IMR-90 (cell line): ENCODE measurements at regions not wholly inside any gene's neighbourhood (a gene's known extent, or its start where the extent isn't known, plus 50 kb on each side); places are given as distances from the start of the nearest gene placed in this dataset.

Source experiments
- ATAC-seq: fragments of 200-7000 bp; cut with Tn5 transposase; 2 replicates; pipeline ENCODE4 v1.9.1; 2020; ENCODE audit warnings: low read depth, mild to moderate bottlenecking, moderate library complexity
- BruUV-seq: library from RNA; stranded (reverse); fragments of 400-500 nt; replicated peaks from 2 replicates; lab custom pipeline; 2021; lab: Mats Ljungman, UMichigan
- CTCF ChIA-PET: fragments of 300-600 bp; formaldehyde crosslinking; extraction: SDS; loops from one replicate; lab custom pipeline; 2021; ENCODE audit warnings: antibody characterized with exemption; lab: Yijun Ruan, JAX
- POLR2A ChIA-PET: fragments of 300-600 bp; sonication (Branson Sonifier 250); formaldehyde crosslinking; loops from one replicate; lab custom pipeline; 2022; ENCODE audit warnings: antibody characterized with exemption; ENCODE audit not compliant: unreplicated experiment; lab: Charles Lee
- DNase-seq: peaks from one replicate; pipeline ENCODE4 v3.0.0; 2013
- H2AFZ ChIP-seq: replicated peaks from 2 replicates; pipeline ENCODE3; 2013; ENCODE audit warnings: low read length, mild to moderate bottlenecking; ENCODE audit not compliant: poor library complexity
- H2AK5ac ChIP-seq: 2 replicates; pipeline ENCODE4 v1.6.1; 2013; ENCODE audit warnings: low read depth, low read length, inconsistent platforms
- H2AK9ac ChIP-seq: replicated peaks from 2 replicates; pipeline ENCODE3; 2013; ENCODE audit warnings: mild to moderate bottlenecking, low read depth, low read length, moderate library complexity; ENCODE audit not compliant: poor library complexity
- H2BK120ac ChIP-seq: 2 replicates; pipeline ENCODE4 v1.6.1; 2013; ENCODE audit warnings: low read depth, low read length, inconsistent platforms
- H2BK15ac ChIP-seq: 3 replicates; pipeline ENCODE4 v1.6.1; 2013; ENCODE audit warnings: low read depth, low read length, inconsistent platforms
- H2BK20ac ChIP-seq: 2 replicates; pipeline ENCODE4 v1.6.1; 2013; ENCODE audit warnings: low read depth, mild to moderate bottlenecking, inconsistent platforms, low read length, moderate library complexity
- H2BK5ac ChIP-seq: 2 replicates; pipeline ENCODE4 v1.6.1; 2013; ENCODE audit warnings: mild to moderate bottlenecking, low read depth, low read length, inconsistent platforms; ENCODE audit not compliant: poor library complexity, severe bottlenecking
- H3K14ac ChIP-seq: replicated peaks from 2 replicates; pipeline ENCODE4 v1.6.1; 2013; ENCODE audit warnings: low read depth, low read length, inconsistent platforms
- H3K18ac ChIP-seq: 2 replicates; pipeline ENCODE4 v1.6.1; 2013; ENCODE audit warnings: low read depth, low read length, control low read depth
- H3K23ac ChIP-seq: 2 replicates; pipeline ENCODE4 v1.6.1; 2013; ENCODE audit warnings: low read depth, low read length, inconsistent platforms
- H3K27ac ChIP-seq: 2 replicates; pipeline ENCODE4 v1.5.1; 2013; ENCODE audit warnings: mild to moderate bottlenecking, control low read depth, low read length; ENCODE audit not compliant: insufficient read depth
- H3K27me3 ChIP-seq: 2 replicates; pipeline ENCODE4 v1.6.1; 2013; ENCODE audit warnings: low read length; ENCODE audit not compliant: control insufficient read depth, insufficient read depth
- H3K36me3 ChIP-seq: 2 replicates; pipeline ENCODE4 v1.6.1; 2013; ENCODE audit warnings: low read length, mixed read lengths; ENCODE audit not compliant: control insufficient read depth, insufficient read depth
- H3K4ac ChIP-seq: 2 replicates; pipeline ENCODE4 v1.6.1; 2013; ENCODE audit warnings: low read depth, low read length, inconsistent platforms
- H3K4me1 ChIP-seq: 2 replicates; pipeline ENCODE4 v1.6.1; 2013; ENCODE audit warnings: low read length, mixed read lengths; ENCODE audit not compliant: control insufficient read depth, insufficient read depth
- H3K4me2 ChIP-seq: 2 replicates; pipeline ENCODE4 v1.6.1; 2013; ENCODE audit warnings: low read depth, mild to moderate bottlenecking, control low read depth, low read length, moderate library complexity
- H3K4me3 ChIP-seq: 2 replicates; pipeline ENCODE4 v1.5.1; 2013; ENCODE audit warnings: low read depth, mild to moderate bottlenecking, control low read depth, low read length, moderate library complexity; ENCODE audit not compliant: insufficient read depth
- H3K56ac ChIP-seq: 2 replicates; pipeline ENCODE4 v1.6.1; 2013; ENCODE audit warnings: low read length, inconsistent platforms; ENCODE audit not compliant: insufficient read depth; ENCODE audit errors: extremely low read depth
- H3K79me1 ChIP-seq, 2 experiments: 2 replicates each; pipeline ENCODE4 v1.6.1; 2013; ENCODE audit warnings: low read length in 2 of 2, inconsistent platforms in 1 of 2, low read depth in 1 of 2
- H3K9ac ChIP-seq: 2 replicates; pipeline ENCODE4 v1.6.1; 2013; ENCODE audit warnings: low read depth, low read length, control low read depth
- H3K9me1 ChIP-seq: 2 replicates; pipeline ENCODE4 v1.6.1; 2013; ENCODE audit warnings: low read length, inconsistent platforms; ENCODE audit not compliant: insufficient read depth
- H3K9me3 ChIP-seq: 2 replicates; pipeline ENCODE4 v1.6.1; 2013; ENCODE audit warnings: low read length; ENCODE audit not compliant: control insufficient read depth, insufficient read depth
- H4K20me1 ChIP-seq: 2 replicates; pipeline ENCODE4 v1.6.1; 2013; ENCODE audit warnings: low read length, inconsistent platforms; ENCODE audit not compliant: insufficient read depth
- H4K5ac ChIP-seq: 2 replicates; pipeline ENCODE4 v1.6.1; 2013; ENCODE audit warnings: mild to moderate bottlenecking, low read depth, low read length, control low read depth
- H4K8ac ChIP-seq, 2 experiments: 2 replicates each; pipeline ENCODE4 v1.6.1; 2013; ENCODE audit warnings: low read depth in 2 of 2, low read length in 2 of 2, control low read depth in 1 of 2, inconsistent platforms in 1 of 2
- H4K91ac ChIP-seq: 2 replicates; pipeline ENCODE4 v1.6.1; 2013; ENCODE audit warnings: low read depth, low read length, inconsistent platforms; ENCODE audit not compliant: insufficient read depth
- BHLHE40 ChIP-seq: fragments of 150-350 bp; IDR thresholded peaks from 2 replicates; pipeline ENCODE4 v1.6.1; 2016; ENCODE audit warnings: mild to moderate bottlenecking, low read depth, low read length
- CEBPB ChIP-seq: IDR thresholded peaks from 2 replicates; pipeline ENCODE4 v1.6.1; 2012; ENCODE audit warnings: low read depth, low read length, improper control_type of control experiment
- CHD1 ChIP-seq: IDR thresholded peaks from 2 replicates; pipeline ENCODE4 v1.6.1; 2012; ENCODE audit warnings: low read depth, low read length, improper control_type of control experiment
- ELK1 ChIP-seq: fragments of 150-350 bp; IDR thresholded peaks from 2 replicates; pipeline ENCODE4 v1.6.1; 2016; ENCODE audit warnings: low read depth, mild to moderate bottlenecking, low read length, moderate library complexity, borderline replicate concordance
- FOS ChIP-seq: fragments of 150-350 bp; IDR thresholded peaks from 2 replicates; pipeline ENCODE4 v1.6.1; 2016; ENCODE audit warnings: low read depth, low read length
- MAFK ChIP-seq: IDR thresholded peaks from 2 replicates; pipeline ENCODE4 v1.6.1; 2012; ENCODE audit warnings: low read depth, low read length, improper control_type of control experiment
- MAZ ChIP-seq: IDR thresholded peaks from 2 replicates; pipeline ENCODE4 v1.6.1; 2012; ENCODE audit warnings: low read depth, mild to moderate bottlenecking, low read length, improper control_type of control experiment, moderate library complexity, borderline replicate concordance
- MXI1 ChIP-seq: IDR thresholded peaks from 2 replicates; pipeline ENCODE4 v1.6.1; 2012; ENCODE audit warnings: low read depth, mild to moderate bottlenecking, low read length, moderate library complexity, borderline replicate concordance
- NFE2L2 ChIP-seq: fragments of 150-350 bp; IDR thresholded peaks from 2 replicates; pipeline ENCODE4 v1.6.1; 2016; ENCODE audit warnings: low read depth, mild to moderate bottlenecking, low read length
- POLR2A ChIP-seq: IDR thresholded peaks from 2 replicates; pipeline ENCODE4 v1.6.1; 2012; ENCODE audit warnings: mild to moderate bottlenecking, low read depth, low read length
- RAD21 ChIP-seq: IDR thresholded peaks from 2 replicates; pipeline ENCODE4 v1.6.1; 2012; ENCODE audit warnings: low read length, improper control_type of control experiment
- RCOR1 ChIP-seq: IDR thresholded peaks from 2 replicates; pipeline ENCODE4 v1.6.1; 2012; ENCODE audit warnings: mild to moderate bottlenecking, low read length, improper control_type of control experiment; ENCODE audit not compliant: insufficient replicate concordance
- RFX5 ChIP-seq: IDR thresholded peaks from 2 replicates; pipeline ENCODE4 v1.8.0; 2012; ENCODE audit warnings: low read depth, mild to moderate bottlenecking, low read length, moderate library complexity
- SMC3 ChIP-seq: fragments of 150-350 bp; IDR thresholded peaks from 2 replicates; pipeline ENCODE4 v1.6.1; 2016; ENCODE audit warnings: low read depth, mild to moderate bottlenecking, antibody characterized with exemption, low read length, moderate library complexity
- USF2 ChIP-seq: fragments of 150-350 bp; IDR thresholded peaks from 2 replicates; pipeline ENCODE4 v1.6.1; 2017; ENCODE audit warnings: mild to moderate bottlenecking, antibody characterized with exemption, low read length, low read depth
- WGBS, 2 experiments: methylation state at CpG; one replicate each; pipeline versions ENCODE4 v1.1.5 to v1.1.7; 2013; ENCODE audit warnings: missing lambda C conversion rate in 2 of 2; ENCODE audit not compliant: insufficient read length in 1 of 2; ENCODE audit errors: extremely low coverage in 2 of 2; 5-methylcytosine and 5-hydroxymethylcytosine counted together
- dilution Hi-C: fragments of 300-500 bp; cut with HindIII; formaldehyde crosslinking; loops from one replicate; pipeline ENCODE4 v1.14.3; 2018; ENCODE audit warnings: low sequenced_read_pairs; ENCODE audit not compliant: unreplicated experiment
- in situ Hi-C: fragments of 300-500 bp; cut with MboI; formaldehyde crosslinking; loops from 3 replicates; pipeline ENCODE4 v1.14.3; 2019; ENCODE audit warnings: low sequenced_read_pairs, inconsistent platforms, mixed read lengths
- intact Hi-C: fragments of 100-400 bp; cut with micrococcal nuclease; formaldehyde crosslinking; loops from 2 replicates; pipeline ENCODE4 v1.10.0; 2022
- TF ChIP-seq, protein P1 (sequence below): conservative IDR thresholded peaks from 2 replicates; pipeline ENCODE4 v1.5.1; 2012; ENCODE audit warnings: mild to moderate bottlenecking, low read depth, low read length, improper control_type of control experiment

- Histone ChIP-seq H3K27me3 (no peaks in the 10 kb centered on the region; the same call in 1 of the 2 replicates), H3K36me3 (no peaks in the 10 kb centered on the region), H2BK120ac (no peak overlapping the region), H3K18ac (no peak overlapping the region), H3K4me3 (no peak overlapping the region), H3K4me2 (no peak overlapping the region), H2AK9ac (no peak overlapping the region), H3K4me1 (no peaks in the 10 kb centered on the region), H2AK5ac (no peak overlapping the region), H3K14ac (no peak overlapping the region), H3K56ac (no peak overlapping the region), H3K27ac (no peak overlapping the region), H3K9me1 (no peaks in the 10 kb centered on the region), H3K9ac (no peak overlapping the region), H3K9me3 (no peaks in the 10 kb centered on the region), H4K5ac (no peak overlapping the region), H4K91ac (no peak overlapping the region), H2BK15ac (no peak overlapping the region), H3K23ac (no peak overlapping the region), H4K20me1 (no peaks in the 10 kb centered on the region), H4K8ac (no peak overlapping the region), H2BK5ac (no peak overlapping the region), H2BK20ac (no peak overlapping the region), H2AFZ (no peak overlapping the region), H3K4ac (no peak overlapping the region), H3K79me1 (no peaks in the 10 kb centered on the region)
- in situ Hi-C loops (no loop called here), intact Hi-C loops (no loop called here), dilution Hi-C loops (no loop called here)
- ChIA-PET CTCF (interaction anchor here (1.4 kb wide), 1 partner anchor 21 kb away, joined by 3 read pairs; no protein-coding TSS in a partner anchor), POLR2A (no interaction called here)
- ATAC-seq (no peak), DNase-seq (no peak)
- no CpG with 5 or more reads among the region's 2 CpGs for WGBS, 2 experiments
- no peak for TF ChIP-seq USF2
- TF ChIP-seq RAD21, result no peak
- TF ChIP-seq SMC3, result no peak
- TF ChIP-seq CHD1, result no peak
- no peak for TF ChIP-seq BHLHE40
- TF ChIP-seq CEBPB, result no peak
- TF ChIP-seq FOS, result no peak
- TF ChIP-seq POLR2A, result no peak
- no peak for TF ChIP-seq MAZ
- TF ChIP-seq MAFK, result no peak
- TF ChIP-seq, protein P1, sequence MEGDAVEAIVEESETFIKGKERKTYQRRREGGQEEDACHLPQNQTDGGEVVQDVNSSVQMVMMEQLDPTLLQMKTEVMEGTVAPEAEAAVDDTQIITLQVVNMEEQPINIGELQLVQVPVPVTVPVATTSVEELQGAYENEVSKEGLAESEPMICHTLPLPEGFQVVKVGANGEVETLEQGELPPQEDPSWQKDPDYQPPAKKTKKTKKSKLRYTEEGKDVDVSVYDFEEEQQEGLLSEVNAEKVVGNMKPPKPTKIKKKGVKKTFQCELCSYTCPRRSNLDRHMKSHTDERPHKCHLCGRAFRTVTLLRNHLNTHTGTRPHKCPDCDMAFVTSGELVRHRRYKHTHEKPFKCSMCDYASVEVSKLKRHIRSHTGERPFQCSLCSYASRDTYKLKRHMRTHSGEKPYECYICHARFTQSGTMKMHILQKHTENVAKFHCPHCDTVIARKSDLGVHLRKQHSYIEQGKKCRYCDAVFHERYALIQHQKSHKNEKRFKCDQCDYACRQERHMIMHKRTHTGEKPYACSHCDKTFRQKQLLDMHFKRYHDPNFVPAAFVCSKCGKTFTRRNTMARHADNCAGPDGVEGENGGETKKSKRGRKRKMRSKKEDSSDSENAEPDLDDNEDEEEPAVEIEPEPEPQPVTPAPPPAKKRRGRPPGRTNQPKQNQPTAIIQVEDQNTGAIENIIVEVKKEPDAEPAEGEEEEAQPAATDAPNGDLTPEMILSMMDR, result no peak
- TF ChIP-seq MXI1, result no peak
- TF ChIP-seq NFE2L2, result no peak
- no peak for TF ChIP-seq RFX5
- TF ChIP-seq RCOR1, result no peak
- no peak for TF ChIP-seq ELK1
- BruUV-seq, result no TSS peak
These were observed 135.2 kb downstream of the SUCLG1 start for GRCh38 chr2:84323890-84324289.
